ENCODE measurements at regions not wholly inside any gene's neighbourhood (a gene's known extent, or its start where the extent isn't known, plus 50 kb on each side); places are given as distances from the start of the nearest gene placed in this dataset.

DNA sequence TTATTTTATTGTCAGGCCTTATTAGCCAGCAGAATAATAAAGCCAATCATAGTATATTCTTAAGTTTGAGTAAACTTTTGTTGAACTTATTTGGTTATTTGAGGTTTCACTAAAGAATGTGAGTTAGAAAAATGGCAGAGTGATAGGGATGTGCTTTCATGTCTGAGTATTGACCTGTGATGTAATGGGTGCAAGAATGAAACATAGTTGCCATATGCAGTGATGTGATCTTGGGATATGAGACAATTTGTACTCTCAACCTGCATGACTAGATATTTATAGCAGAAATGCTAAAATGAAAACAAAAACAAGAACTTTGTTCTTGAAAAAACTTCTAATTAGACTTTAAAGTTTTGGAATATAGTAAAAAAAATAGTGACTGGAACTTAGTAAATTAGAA is 97.9 kb downstream of the DISP1 start:
- DNase-seq (ENCODE audit: low read depth): no peak

DNA sequence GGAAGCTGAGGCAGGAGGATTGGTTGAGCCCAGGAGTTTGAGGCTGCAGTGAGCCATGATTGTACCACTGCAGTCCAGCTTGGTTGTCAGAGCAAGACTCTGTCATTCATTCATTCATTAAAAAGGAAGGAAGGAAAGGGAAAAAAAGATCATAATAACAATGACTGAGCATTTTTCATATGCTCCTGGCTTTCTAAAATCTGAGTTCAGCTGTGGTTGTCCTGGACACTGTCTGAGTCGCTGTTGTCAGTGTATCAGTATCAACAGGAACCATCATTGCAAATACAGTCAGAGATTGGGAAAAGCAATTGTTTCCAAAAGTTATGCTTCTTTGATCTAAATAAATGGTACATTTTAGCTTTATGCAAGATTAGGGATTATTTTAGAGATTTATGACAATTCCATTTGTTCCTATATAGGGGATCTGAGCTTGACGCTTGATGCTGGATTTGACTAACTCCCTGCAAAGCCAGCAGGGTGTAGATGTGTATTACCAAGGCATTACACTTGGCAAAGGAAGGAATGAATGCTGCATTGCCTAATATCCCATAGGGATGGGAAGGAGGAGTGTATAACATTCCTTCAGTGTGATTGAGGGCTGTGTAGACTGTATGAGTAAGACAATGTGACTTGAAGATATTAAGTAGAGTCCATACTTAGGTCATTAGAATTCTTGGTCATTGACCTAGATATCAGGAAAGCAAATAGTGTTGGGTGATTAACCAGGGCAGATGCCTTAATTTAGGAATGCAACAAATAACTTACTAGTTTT is 100.2 kb downstream of the DISP1 start:
- DNase-seq (ENCODE audit: low read depth): no peak

DNA sequence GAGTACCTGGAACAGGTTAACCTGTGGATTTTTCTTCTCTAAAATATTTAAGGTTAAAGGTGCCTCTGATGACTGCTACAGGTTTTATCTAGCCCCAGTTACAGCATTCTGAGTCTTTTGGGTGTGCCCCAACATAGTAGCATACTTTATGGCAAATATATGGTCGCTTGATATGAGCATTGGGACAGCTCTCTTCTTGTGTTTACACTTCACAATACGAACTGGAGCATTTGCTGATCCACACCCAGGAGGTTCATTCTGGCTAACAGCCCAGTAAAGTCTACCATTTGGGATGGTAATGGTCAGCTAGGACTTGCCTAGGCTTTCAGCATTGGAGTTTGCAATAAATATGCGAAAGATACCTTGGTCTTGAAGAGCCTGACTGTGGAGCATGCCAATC is 101.3 kb downstream of the DISP1 start:
- no peak for DNase-seq (ENCODE audit: low read depth)

DNA sequence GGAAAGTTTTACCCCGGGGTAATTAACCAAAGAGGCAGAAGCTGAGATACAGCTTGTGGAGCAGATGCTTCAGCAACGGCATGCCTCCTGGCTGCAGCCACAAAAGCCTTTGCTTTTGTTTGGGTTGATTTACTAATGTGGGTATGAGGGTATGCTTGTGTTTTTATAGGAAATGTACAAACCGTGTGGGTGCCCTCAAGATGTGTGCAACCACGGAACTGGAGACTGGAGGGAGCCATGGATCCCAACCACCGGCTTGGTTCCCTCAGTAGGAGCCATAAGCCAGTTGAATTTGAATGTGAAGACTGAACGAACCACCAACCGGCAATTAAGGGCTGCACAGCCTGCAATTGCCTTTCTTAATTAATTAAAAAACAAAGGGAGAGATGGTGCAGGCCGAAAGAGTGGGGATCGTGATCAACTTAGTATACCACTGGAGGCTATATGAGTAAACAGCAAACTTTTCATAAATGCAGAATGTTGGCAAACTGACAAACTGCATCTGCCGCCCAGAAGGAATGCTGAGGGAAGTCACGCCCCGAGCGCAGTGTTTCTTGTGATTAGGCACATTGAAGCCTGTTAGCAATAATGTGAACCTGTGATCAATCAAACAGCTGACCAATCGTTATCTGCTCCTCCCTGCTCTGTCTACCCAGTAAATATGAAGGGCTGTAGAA is 104.1 kb downstream of the DISP1 start:
- DNase-seq (ENCODE audit: low read depth): no peak

DNA sequence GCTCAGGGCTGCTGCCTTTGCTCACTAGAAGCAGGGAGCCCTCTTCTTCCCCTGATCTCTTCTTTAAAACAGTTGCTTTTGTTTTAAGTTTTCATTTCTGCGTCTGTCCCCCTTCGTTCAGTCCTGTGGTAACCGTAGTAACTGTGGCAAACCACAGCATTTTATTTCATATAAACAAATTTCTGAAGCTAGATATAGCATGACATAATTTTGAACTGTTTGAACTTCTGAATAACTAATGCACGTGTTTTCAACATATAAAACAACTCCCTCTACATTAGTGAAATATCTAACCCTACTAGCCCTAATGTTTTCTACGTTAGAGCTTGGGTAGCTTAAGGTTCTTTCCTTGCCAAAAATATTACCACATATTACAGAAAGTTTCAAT is 104.6 kb downstream of the DISP1 start:
- no peak for DNase-seq (ENCODE audit: low read depth)

DNA sequence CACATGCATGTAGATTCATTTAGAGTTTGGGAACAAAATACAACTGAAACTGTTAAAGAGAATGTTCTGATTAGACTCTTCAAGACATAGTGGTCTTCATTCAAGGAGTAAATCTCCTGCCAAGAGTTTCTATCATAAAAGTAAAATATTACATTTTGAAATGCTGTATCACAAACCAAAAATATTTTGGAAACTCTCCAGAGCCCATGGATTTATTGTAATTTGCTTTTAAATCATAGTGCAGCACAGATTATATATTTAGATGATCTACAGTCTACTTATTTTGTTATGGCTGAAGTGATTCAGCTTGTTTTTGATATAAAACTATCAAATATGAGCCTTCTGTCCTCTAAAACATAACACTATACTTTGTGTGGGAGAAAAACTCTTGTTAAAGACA is 105.3 kb downstream of the DISP1 start:
- no peak for DNase-seq (ENCODE audit: low read depth)

DNA sequence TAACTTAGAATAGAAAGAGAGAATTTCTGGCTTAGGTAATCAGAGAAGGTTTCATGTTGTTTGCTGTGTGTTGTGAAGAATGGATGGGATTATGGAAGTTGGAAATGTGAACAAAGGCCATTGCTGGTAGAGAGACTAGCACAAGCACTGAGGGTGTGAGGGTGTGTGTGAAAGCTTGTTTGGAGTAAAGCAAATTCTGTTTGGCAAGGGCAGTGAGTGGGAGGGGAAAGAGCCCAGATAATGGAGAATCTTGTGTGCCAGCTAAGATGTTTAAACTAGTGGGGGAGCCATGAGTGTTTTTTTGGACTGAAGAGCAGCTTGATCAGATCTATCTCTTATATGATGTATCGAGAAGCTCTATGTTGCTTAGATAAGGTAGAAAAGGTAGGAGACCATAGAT is 107.1 kb downstream of the DISP1 start:
- no peak for DNase-seq (ENCODE audit: low read depth)

DNA sequence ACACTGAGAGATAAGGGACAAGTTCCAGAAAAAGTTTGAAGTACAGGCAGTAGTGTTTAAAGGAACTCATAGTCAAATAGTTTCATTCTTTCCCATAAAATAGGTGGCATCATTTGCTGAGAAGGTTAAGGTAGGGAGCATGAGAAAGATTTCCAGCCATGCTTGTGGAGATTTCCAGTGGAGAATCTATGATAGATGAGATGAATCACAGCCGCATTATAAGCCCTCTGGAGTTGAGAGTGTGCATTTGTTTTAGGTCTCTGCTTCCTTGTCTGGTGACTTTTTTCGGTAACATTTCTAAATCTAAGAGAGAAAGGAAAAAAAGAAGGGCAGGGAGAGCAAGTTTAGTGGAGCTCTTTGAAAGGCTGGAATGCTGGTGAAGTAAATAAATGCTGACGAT is 108.7 kb downstream of the DISP1 start:
- DNase-seq (ENCODE audit: low read depth): no peak

DNA sequence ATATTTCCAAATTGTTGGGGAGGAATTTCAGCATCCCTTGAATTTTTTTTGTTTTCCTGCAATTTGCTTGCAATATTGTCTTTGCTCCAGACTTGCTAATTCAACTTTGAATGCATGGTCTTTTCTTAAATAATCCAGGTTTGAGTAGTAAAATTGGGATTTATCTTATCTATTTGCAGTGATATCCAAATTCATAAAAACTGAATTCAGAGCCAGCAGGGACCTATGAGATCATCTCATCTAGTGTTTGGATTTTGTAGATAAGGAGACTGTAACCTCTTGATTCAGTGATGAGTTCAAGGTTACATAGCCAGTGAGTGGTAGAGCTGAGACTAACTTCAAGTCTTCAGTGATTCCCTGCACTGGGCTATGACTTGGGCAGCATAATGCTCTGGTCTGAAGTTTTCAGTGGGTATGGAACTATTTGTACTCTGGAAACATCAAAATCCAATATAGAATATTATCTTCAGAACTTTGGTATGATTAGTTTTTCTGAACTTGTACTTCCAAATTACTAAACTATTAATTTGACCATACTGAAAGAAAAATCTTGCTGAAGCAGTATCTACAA is 109.4 kb downstream of the DISP1 start:
- no peak for DNase-seq (ENCODE audit: low read depth)

DNA sequence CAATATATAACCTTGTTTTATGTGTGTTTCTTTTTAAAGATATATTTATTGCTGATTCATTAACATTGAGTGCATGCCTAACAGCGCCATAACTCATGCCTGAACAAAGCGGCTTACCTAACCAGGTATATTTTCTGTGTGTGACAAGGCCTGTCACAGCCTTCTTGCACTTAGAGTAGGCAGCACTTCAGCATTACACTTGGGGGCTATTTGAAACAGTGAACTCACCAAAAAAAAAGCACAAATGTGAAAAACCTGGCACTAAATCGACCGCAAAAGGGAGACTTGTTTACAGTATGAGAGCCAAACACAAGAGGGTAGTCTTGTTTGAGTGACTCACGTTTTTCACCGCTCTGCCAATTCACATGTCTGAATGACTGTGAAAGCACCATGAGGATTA is 111.7 kb downstream of the DISP1 start:
- DNase-seq (ENCODE audit: low read depth): no peak

DNA sequence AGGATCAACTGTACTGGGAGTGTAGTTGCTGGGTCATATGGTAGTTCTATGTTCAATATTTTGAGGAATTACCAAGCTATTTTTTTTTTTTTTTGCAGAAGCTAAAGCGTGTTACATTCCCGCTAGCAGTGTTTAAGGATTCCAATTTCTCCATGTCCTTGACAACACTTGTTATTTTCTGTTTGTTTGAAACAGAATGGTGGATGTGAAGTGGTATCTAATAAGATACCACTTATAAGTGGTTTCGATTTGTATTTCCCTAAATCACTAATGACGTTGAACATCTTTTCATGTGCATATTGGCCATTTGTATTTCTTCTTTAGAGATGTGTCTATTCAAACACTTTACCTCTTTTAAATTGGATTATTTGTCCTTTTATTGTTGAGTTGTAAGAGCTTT is 112.2 kb downstream of the DISP1 start:
- no peak for DNase-seq (ENCODE audit: low read depth)

DNA sequence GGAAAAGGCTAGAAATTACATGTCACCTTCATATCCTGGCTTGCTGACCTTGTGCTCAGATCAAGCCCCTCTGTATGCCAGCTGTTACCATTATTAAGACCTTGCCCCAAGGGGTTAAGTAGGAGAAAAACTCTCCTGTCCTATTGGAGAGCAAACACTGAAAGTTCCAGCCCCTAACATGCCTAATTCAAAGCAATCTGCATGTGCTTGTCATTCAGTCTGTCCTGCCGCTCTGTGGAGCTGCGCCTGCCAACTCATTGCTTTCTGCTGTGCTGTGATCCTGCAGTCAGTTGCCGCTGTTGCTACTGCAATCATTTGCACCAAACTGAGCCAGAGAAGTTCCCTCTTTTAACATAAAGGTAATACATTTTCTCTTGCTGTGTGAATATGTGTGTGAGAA is 113.4 kb downstream of the DISP1 start:
- DNase-seq (ENCODE audit: low read depth): no peak

DNA sequence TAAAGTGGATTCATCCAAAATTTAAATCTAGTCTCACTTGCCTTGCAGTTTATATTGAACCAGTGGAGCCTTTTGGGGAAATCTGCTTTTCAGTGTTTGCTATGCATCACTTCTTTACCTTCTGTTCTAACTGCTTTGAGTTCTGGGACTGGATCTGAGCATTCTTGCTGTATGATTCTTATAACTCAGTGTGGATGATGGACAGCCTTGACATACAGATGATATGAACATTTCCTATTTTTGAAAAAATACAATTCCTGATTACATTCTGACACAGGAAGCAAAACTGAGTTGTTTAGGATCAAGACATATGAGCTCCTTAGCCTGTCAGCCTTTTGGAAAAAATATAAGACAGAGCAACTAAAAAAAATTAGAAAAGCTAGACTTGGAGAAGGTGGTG is 115.2 kb downstream of the DISP1 start:
- DNase-seq (ENCODE audit: low read depth): no peak

DNA sequence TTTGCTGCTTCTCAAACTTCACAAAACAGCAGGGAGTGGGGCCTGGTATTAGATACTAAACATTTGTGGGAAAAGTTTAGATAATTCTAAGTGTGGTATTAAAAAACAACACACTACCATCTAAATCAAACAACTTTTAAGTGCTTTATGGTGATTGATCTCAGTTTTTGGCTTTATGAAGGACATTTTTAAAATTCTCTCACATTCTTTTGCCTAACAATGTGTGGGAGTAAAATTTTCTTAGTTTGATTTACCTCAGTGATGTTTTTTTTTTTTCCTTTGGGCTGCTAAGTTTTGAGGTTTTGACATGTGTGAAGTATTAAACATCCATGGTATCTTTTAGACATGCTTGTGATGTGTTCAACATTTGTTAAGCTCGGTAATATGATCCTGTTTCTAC is 116.2 kb downstream of the DISP1 start:
- DNase-seq (ENCODE audit: low read depth): no peak

DNA sequence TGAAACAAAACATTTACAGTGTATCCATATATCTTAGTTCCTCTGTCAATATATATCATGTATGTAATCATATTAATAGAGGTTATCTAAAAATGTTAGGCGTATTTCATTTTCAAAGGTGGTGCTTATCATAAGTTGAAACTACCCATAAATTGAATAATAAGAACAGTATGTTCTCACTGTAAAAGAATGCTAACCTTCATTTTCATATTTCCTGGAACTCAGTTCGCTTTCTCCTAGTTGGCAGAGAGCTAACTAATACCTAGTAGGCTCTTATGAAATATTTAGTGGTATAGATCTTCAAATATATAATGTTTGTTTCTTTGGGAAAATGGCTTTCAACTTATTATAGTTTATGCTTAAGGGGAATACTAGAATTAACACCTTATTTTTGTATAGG is 118.4 kb downstream of the DISP1 start:
- DNase-seq (ENCODE audit: low read depth): no peak

DNA sequence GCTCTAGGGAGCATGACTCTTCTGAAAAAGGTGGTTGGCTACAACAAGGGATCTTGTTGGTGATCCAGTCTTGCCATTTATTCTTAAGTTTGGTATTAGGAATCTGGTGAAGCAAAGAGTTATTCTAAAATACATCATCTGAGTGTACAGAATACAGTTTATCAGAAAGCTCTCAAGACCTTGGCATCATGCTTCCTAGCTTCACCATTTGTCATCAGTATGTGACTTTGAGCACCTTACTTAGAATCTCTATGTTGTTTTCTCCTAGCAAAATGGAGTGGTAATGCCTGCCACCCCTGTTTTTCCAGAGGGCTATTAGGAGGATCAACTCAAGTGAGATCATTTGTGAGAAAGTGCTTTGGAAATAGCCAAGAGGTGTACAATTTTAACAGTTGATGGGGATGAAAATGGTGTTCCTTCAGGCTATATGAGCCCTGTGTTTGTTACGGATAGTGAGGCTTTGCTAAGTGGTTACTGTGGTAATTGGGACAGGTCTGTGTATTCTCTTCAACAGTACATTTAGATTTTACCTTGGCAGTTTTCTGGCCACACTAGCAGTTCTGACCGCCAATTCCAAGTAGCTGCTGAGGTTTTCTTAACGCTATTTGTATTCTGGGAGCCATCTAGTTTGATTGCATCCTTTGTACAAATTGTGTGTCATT is 120.5 kb downstream of the DISP1 start:
- DNase-seq (ENCODE audit: low read depth): no peak

DNA sequence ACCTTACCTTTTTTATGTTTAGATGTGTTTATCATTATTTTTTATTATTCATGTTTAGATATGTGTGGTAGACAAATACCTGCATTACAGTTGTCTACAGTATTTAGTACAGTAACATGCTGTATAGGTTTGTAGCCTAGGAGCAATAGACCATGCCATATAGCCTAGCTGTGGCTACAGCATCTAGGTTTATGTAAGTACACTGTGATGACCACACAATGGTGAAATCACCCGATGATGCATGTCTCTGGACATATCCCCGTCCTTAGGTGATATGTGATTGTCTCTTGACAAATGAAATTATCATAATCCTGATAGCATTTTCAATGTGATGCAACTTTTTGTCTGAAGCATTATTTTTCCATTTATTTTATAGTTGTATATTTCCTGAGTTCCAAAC is 121.2 kb downstream of the DISP1 start:
- no peak for DNase-seq (ENCODE audit: low read depth)

DNA sequence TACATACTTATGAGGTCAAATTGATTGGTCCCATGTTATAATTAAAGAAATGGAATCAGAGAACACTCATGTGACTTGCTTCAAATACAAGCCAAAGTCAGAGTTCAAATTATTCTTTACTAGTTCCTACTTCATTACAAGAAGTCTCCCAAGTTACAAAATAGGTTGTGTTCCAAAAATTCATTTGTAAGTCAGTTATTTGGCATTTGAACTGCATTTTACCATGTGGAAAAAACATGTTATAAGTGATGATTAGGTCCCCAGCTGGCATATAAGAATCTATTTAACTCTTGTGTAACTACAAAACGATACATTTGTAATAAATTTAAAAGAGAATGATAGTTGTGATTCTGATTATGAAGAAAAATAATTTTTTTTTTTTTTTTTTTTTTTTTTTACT is 124.1 kb downstream of the DISP1 start:
- no peak for DNase-seq (ENCODE audit: low read depth)

DNA sequence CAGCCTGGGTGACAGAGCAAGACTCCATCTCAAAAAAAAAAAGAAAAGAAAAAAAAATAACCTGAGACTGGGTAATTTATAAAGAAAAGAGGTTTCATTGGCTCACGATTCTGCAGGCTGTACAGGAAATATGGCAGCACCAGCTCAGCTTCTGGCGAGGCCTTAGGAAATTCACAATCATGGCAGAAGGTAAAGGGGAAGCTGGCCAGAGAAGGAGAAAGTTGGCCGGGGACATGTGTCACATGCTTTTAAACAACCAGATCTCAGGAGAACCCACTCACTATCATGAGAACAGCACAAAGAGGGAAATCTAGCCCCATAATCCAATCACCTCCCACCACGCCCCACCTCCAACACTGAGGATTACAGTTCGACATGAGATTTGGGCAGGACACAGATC is 125.3 kb downstream of the DISP1 start:
- DNase-seq (ENCODE audit: low read depth): no peak

DNA sequence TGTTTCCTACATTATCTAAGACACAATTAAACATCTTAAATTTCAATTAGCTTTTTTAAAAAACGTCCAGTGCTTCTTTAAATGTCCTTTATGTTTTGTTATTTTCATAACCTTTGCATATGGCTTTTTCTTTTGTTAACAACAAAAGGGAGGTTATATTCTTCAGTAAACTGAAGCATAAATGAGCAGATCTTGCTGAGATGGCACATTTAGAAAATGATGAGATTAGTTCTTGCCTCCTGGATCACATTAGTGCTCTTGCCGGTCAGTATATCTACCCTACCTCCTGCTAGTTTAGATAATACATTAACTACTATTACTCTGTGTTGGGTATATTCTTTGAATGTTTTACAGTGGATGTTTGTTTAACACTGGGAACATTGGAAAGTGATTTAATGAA is 126.1 kb downstream of the DISP1 start:
- DNase-seq (ENCODE audit: low read depth): no peak

DNA sequence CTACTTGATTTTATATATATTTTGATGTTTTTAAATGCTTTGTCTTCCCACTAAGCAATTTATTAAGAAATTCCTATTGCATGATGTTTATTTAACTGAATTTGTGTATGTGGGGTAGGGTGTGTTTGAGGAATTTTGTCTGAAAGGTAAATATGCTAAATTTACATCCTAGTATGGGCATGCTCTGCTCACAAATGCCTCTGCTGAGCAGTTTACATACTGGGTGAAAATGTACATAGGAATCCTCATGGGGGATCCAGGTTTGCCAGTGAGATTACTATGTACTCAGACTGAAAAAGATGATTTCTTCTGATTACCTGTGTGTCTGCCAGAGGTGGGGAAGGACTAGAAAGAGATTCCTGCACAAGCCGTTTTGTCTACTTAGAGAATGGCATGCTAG is 126.6 kb downstream of the DISP1 start:
- DNase-seq (ENCODE audit: low read depth): no peak

DNA sequence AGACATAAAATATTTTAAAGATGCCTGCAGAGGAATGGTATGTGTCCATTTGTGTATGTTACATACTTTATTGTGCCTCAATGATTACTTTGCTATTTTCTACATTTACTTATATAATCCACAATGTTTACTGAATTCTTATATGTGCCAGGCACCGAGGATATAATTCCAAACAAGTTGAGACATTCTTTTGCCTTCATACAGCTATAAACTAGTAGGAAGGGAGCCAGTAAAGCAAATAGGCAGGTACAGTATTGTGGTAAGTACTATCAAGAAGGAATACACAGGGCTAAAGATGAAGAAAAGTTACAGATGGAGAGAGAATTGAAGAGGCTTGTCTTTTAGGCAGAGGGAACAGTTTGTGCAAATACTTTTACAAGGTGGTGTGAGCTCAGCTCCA is 131.6 kb downstream of the DISP1 start:
- DNase-seq (ENCODE audit: low read depth): no peak

DNA sequence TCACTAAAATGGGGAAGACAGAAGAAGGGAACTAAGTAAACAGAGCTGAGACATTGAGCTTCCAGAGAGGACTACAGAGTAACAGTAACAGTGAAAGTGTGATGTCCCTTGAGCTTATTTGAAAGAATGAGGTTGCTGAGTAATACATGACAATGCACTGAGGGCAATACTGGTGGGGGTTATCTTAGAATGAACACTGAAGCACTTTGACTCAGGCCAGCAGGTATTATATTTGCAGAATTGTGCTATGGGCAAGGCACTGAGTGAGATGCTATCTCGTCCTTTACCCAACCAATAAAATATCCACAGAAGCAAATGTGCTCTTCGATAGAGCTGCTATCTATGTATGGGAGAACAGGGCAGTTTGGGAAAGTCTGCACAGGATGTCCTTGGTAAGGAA is 133.2 kb downstream of the DISP1 start:
- no peak for DNase-seq (ENCODE audit: low read depth)
